BLaER1 treated with 17β-estradiol and CSF1 and Interleukin-3, amounts not matched to agents 10 nM and 100 nM (cell line): ENCODE measurements at regions not wholly inside any gene's neighbourhood (a gene's known extent, or its start where the extent isn't known, plus 50 kb on each side); places are given as distances from the start of the nearest gene placed in this dataset.
"Not testable (repeated sequence)": the region's sequence is repeated elsewhere in the genome, so short reads cannot be mapped to it uniquely, and the experiment has no call there.

ENCODE experiments used
- H3K27ac ChIP-seq, 11 experiments: shearing (Covaris generic); formaldehyde crosslinking; 2 replicates each; pipeline ENCODE4 v1.8.1; 2022
- H3K27me3 ChIP-seq, 11 experiments: shearing (Covaris generic); formaldehyde crosslinking; 2 replicates each; pipeline ENCODE4 v1.8.1; 2022
- H3K36me3 ChIP-seq, 11 experiments: shearing (Covaris generic); formaldehyde crosslinking; 2 replicates each; pipeline ENCODE4 v1.8.1; 2022
- H3K4me1 ChIP-seq, 10 experiments: shearing (Covaris generic); formaldehyde crosslinking; 2 replicates each; pipeline ENCODE4 v1.8.1; 2022
- H3K4me2 ChIP-seq, 11 experiments: shearing (Covaris generic); formaldehyde crosslinking; 2 replicates each; pipeline ENCODE4 v1.8.1; 2022
- H3K4me3 ChIP-seq, 10 experiments: shearing (Covaris generic); formaldehyde crosslinking; 2 replicates each; pipeline ENCODE4 v1.8.1; 2022
- H3K9ac ChIP-seq, 11 experiments: shearing (Covaris generic); formaldehyde crosslinking; 2 replicates each; pipeline ENCODE4 v1.8.1; 2022
- H3K9me3 ChIP-seq, 11 experiments: shearing (Covaris generic); formaldehyde crosslinking; replicated peaks in 1 of 11; 2 replicates each; pipeline ENCODE4 v1.8.1; 2022
- H4K20me1 ChIP-seq, 11 experiments: shearing (Covaris generic); formaldehyde crosslinking; 2 replicates each; pipeline ENCODE4 v1.8.1; 2022
- Cebpa-rat ChIP-seq, 11 experiments: shearing (Covaris generic); IDR thresholded peaks; 2 replicates each; pipeline ENCODE4 v1.8.1; 2022

GRCh38 chr4:82084747-82085146 lies 289.0 kb downstream of the HNRNPD start:
- Histone ChIP-seq H3K4me2 (no peak overlapping the region), H3K27ac (no peak overlapping the region), H4K20me1 (no peaks in the 10 kb centered on the region), H3K27me3 (no peaks in the 10 kb centered on the region), H3K9ac (no peak overlapping the region), H3K4me3 (no peak overlapping the region), H3K9me3 (peaks cover 0 to 10% (median 0%) of the 10 kb centered on the region in 11 experiments; a peak in 4 of 22 replicates), H3K4me1 (no peaks in the 10 kb centered on the region), H3K36me3 (no peaks in the 10 kb centered on the region)
- no peak for TF ChIP-seq Cebpa-rat (IDR thresholded peaks at IDR 0.05)

GRCh38 chr4:82077471-82077995 lies 296.3 kb downstream of the HNRNPD start:
- H3K36me3 ChIP-seq, H3K27ac ChIP-seq, H4K20me1 ChIP-seq, H3K4me3 ChIP-seq, H3K9ac ChIP-seq, H3K27me3 ChIP-seq, H3K4me2 ChIP-seq, H3K4me1 ChIP-seq: not testable (repeated sequence)
- peaks cover 0 to 10% (median 4%) of the 10 kb centered on the region in 11 experiments; a peak in 9 of 22 replicates for H3K9me3 ChIP-seq

- no peak for TF ChIP-seq Cebpa-rat (IDR thresholded peaks at IDR 0.05)
- Histone ChIP-seq H3K4me3 (no peak overlapping the region), H3K4me1 (no peaks in the 10 kb centered on the region), H3K4me2 (no peak overlapping the region), H3K27me3 (no peaks in the 10 kb centered on the region), H3K9me3 (peaks cover 0 to 10% (median 4%) of the 10 kb centered on the region in 11 experiments; a peak in 9 of 22 replicates), H4K20me1 (no peaks in the 10 kb centered on the region), H3K36me3 (no peaks in the 10 kb centered on the region), H3K9ac (no peak overlapping the region), H3K27ac (no peak overlapping the region)
Measured at GRCh38 chr4:82076809-82077208, 297.0 kb downstream of the HNRNPD start.

GRCh38 chr4:82076359-82076758 lies 297.4 kb downstream of the HNRNPD start:
- Histone ChIP-seq H4K20me1 (no peaks in the 10 kb centered on the region), H3K27me3 (no peaks in the 10 kb centered on the region), H3K4me2 (no peak overlapping the region), H3K4me1 (no peaks in the 10 kb centered on the region), H3K36me3 (no peaks in the 10 kb centered on the region), H3K9me3 (peaks cover 0 to 10% (median 4%) of the 10 kb centered on the region in 11 experiments; a peak in 9 of 22 replicates), H3K4me3 (no peak overlapping the region), H3K27ac (no peak overlapping the region), H3K9ac (no peak overlapping the region)
- no peak for TF ChIP-seq Cebpa-rat (IDR thresholded peaks at IDR 0.05)

GRCh38 chr4:82071951-82072350 lies 301.8 kb downstream of the HNRNPD start:
- H3K9me3 ChIP-seq = no peaks in the 10 kb centered on the region
- H3K4me3 ChIP-seq = no peak overlapping the region
- H3K4me2 ChIP-seq = no peak overlapping the region
- H3K36me3 ChIP-seq = no peaks in the 10 kb centered on the region
- H3K27ac ChIP-seq = no peak overlapping the region
- no peaks in the 10 kb centered on the region for H4K20me1 ChIP-seq
- no peak overlapping the region for H3K9ac ChIP-seq
- H3K27me3 ChIP-seq = no peaks in the 10 kb centered on the region
- no peak for TF ChIP-seq Cebpa-rat (IDR thresholded peaks at IDR 0.05)
- no peaks in the 10 kb centered on the region for H3K4me1 ChIP-seq

- Histone ChIP-seq H3K27me3 (no peaks in the 10 kb centered on the region), H3K4me3 (no peak overlapping the region), H3K9ac (no peak overlapping the region), H3K4me2 (no peak overlapping the region), H3K36me3 (no peaks in the 10 kb centered on the region), H3K9me3 (no peaks in the 10 kb centered on the region), H3K4me1 (no peaks in the 10 kb centered on the region), H4K20me1 (no peaks in the 10 kb centered on the region), H3K27ac (no peak overlapping the region)
- TF ChIP-seq Cebpa-rat (IDR thresholded peaks at IDR 0.05) = no peak
Measured at GRCh38 chr4:82069883-82070638, 303.7 kb downstream of the HNRNPD start.

GRCh38 chr4:82063017-82063416 lies 310.8 kb downstream of the HNRNPD start:
- Histone ChIP-seq H3K27me3 (no peaks in the 10 kb centered on the region), H3K4me3 (no peak overlapping the region), H3K9me3 (no peaks in the 10 kb centered on the region), H3K36me3 (no peaks in the 10 kb centered on the region), H4K20me1 (no peaks in the 10 kb centered on the region), H3K4me1 (peaks cover 0 to 7% (median 0%) of the 10 kb centered on the region in 10 experiments; a peak in 1 of 20 replicates), H3K27ac (no peak overlapping the region), H3K9ac (no peak overlapping the region), H3K4me2 (peak overlapping the region in 2 of 11 experiments; percentile 16 to 19; a peak in 3 of 22 replicates)
- TF ChIP-seq Cebpa-rat (IDR thresholded peaks at IDR 0.05) = no peak

GRCh38 chr4:82057990-82058544 lies 315.7 kb downstream of the HNRNPD start:
- no peaks in the 10 kb centered on the region for H4K20me1 ChIP-seq
- TF ChIP-seq Cebpa-rat (IDR thresholded peaks at IDR 0.05) = no peak
- no peaks in the 10 kb centered on the region for H3K36me3 ChIP-seq
- no peak overlapping the region for H3K27ac ChIP-seq
- no peak overlapping the region for H3K4me3 ChIP-seq
- H3K4me2 ChIP-seq = no peak overlapping the region
- H3K4me1 ChIP-seq = peaks cover 0 to 2% (median 0%) of the 10 kb centered on the region in 10 experiments; a peak in 1 of 20 replicates
- H3K9me3 ChIP-seq = 0 out of 22 replicates have a peak, but pooled peaks cover 0 to 4% (median 0%) of the 10 kb centered on the region in 11 experiments
- H3K27me3 ChIP-seq = no peaks in the 10 kb centered on the region
- H3K9ac ChIP-seq = no peak overlapping the region

- H3K4me2 ChIP-seq = no peak overlapping the region
- no peak for TF ChIP-seq Cebpa-rat (IDR thresholded peaks at IDR 0.05)
- no peak overlapping the region for H3K9ac ChIP-seq
- H4K20me1 ChIP-seq = no peaks in the 10 kb centered on the region
- H3K4me1 ChIP-seq = no peaks in the 10 kb centered on the region
- 0 out of 22 replicates have a peak, but pooled peaks cover 0 to 4% (median 0%) of the 10 kb centered on the region in 11 experiments for H3K9me3 ChIP-seq
- H3K36me3 ChIP-seq = no peaks in the 10 kb centered on the region
- H3K4me3 ChIP-seq = no peak overlapping the region
- no peak overlapping the region for H3K27ac ChIP-seq
- H3K27me3 ChIP-seq = no peaks in the 10 kb centered on the region
Measured at GRCh38 chr4:82055156-82055555, 318.6 kb downstream of the HNRNPD start.
